Uterus (tissue), 2 donors: ENCODE measurements at regions not wholly inside any gene's neighbourhood (a gene's known extent, or its start where the extent isn't known, plus 50 kb on each side); places are given as distances from the start of the nearest gene placed in this dataset.

Experiments used
- POLR2A ChIP-seq, 2 donors: fragments of 450-650 bp; IDR thresholded peaks; one replicate each; pipeline ENCODE4 v1.6.1; 2016; ENCODE audit warnings: antibody characterized with exemption in 2 of 2, mild to moderate bottlenecking in 1 of 2, moderate library complexity in 1 of 2
- TF ChIP-seq, protein P1 (sequence below), 4 experiments: fragments of 200-600 bp in 2 of 4; fragments of 450-650 bp in 2 of 4; sonication (generic) in 2 of 4; IDR thresholded peaks; one replicate each; pipeline ENCODE4 v1.5.1; 2016 to 2019; ENCODE audit warnings: antibody characterized with exemption in 4 of 4, mild to moderate bottlenecking in 2 of 4, moderate library complexity in 1 of 4

DNA sequence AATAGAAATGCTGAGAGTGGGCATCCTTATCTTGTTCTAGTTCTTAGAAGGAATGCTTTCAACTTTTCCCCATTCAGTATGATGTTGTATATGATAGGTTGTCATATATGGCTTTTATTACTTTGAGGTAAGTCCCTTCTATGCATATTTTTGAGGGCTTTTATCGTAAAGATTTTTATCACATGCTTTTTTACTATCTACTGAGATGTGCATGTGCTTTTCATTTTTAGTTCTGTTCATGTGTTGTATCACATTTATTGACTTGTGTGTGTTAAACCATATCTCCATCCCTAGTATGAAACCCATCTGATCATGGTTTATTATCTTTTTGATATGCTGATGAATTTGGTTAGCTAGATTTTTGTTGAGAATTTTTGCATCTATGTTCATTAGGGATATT, 1008.8 kb downstream of the CNTNAP5 start:
- TF ChIP-seq, protein P1, sequence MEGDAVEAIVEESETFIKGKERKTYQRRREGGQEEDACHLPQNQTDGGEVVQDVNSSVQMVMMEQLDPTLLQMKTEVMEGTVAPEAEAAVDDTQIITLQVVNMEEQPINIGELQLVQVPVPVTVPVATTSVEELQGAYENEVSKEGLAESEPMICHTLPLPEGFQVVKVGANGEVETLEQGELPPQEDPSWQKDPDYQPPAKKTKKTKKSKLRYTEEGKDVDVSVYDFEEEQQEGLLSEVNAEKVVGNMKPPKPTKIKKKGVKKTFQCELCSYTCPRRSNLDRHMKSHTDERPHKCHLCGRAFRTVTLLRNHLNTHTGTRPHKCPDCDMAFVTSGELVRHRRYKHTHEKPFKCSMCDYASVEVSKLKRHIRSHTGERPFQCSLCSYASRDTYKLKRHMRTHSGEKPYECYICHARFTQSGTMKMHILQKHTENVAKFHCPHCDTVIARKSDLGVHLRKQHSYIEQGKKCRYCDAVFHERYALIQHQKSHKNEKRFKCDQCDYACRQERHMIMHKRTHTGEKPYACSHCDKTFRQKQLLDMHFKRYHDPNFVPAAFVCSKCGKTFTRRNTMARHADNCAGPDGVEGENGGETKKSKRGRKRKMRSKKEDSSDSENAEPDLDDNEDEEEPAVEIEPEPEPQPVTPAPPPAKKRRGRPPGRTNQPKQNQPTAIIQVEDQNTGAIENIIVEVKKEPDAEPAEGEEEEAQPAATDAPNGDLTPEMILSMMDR (IDR thresholded peaks at IDR 0.05) = no peak
- TF ChIP-seq POLR2A (IDR thresholded peaks at IDR 0.05) = no peak
